ENCODE measurements at regions not wholly inside any gene's neighbourhood (a gene's known extent, or its start where the extent isn't known, plus 50 kb on each side); places are given as distances from the start of the nearest gene placed in this dataset.
"Not testable (repeated sequence)": the region's sequence is repeated elsewhere in the genome, so short reads cannot be mapped to it uniquely, and the experiment has no call there.

- DNase-seq, result no peak
These were observed 332.2 kb upstream of the KIF2B start for GRCh38 chr17:53490447-53490968.

GRCh38 chr17:53483704-53484103 lies 339.0 kb upstream of the KIF2B start:
- DNase-seq, result no peak

- DNase-seq, result no peak
These were observed 347.7 kb upstream of the KIF2B start for GRCh38 chr17:53475002-53475401.

- no peak for DNase-seq
These were observed 350.1 kb upstream of the KIF2B start for GRCh38 chr17:53472586-53472985.

GRCh38 chr17:53471514-53471913 lies 351.2 kb upstream of the KIF2B start:
- DNase-seq, result no peak

GRCh38 chr17:53470626-53471025 lies 352.1 kb upstream of the KIF2B start:
- no peak for DNase-seq

GRCh38 chr17:53466733-53467132 lies 356.0 kb upstream of the KIF2B start:
- no peak for DNase-seq

- DNase-seq, result not testable (repeated sequence)
These were observed 358.3 kb upstream of the KIF2B start for GRCh38 chr17:53464396-53464795.

- DNase-seq, result no peak
These were observed 359.4 kb upstream of the KIF2B start for GRCh38 chr17:53463363-53463762.

GRCh38 chr17:53462393-53462811 lies 360.3 kb upstream of the KIF2B start:
- DNase-seq, result no peak

- DNase-seq, result not testable (repeated sequence)
These were observed 366.8 kb upstream of the KIF2B start for GRCh38 chr17:53455943-53456342.

- no peak for DNase-seq
These were observed 368.4 kb upstream of the KIF2B start for GRCh38 chr17:53454337-53454736.

GRCh38 chr17:53449324-53449723 lies 373.4 kb upstream of the KIF2B start:
- no peak for DNase-seq

GRCh38 chr17:53428913-53429312 lies 393.8 kb upstream of the KIF2B start:
- no peak for DNase-seq

- DNase-seq, result no peak
These were observed 396.2 kb upstream of the KIF2B start for GRCh38 chr17:53426505-53426904.

- no peak for DNase-seq
These were observed 402.6 kb upstream of the KIF2B start for GRCh38 chr17:53420035-53420641.

GRCh38 chr17:53409588-53409987 lies 413.1 kb upstream of the KIF2B start:
- DNase-seq, result no peak

- DNase-seq, result no peak
These were observed 415.8 kb upstream of the KIF2B start for GRCh38 chr17:53406907-53407306.

- no peak for DNase-seq
These were observed 431.5 kb upstream of the KIF2B start for GRCh38 chr17:53391197-53391596.

- DNase-seq, result peak; percentile 3
These were observed 432.2 kb upstream of the KIF2B start for GRCh38 chr17:53390575-53390974.

- DNase-seq, result no peak
These were observed 435.0 kb upstream of the KIF2B start for GRCh38 chr17:53387745-53388144.

- DNase-seq, result no peak
These were observed 468.8 kb upstream of the KIF2B start for GRCh38 chr17:53353919-53354351.

- DNase-seq, result no peak
These were observed 477.9 kb upstream of the KIF2B start for GRCh38 chr17:53344778-53345177.

GRCh38 chr17:53336281-53336680 lies 486.4 kb upstream of the KIF2B start:
- no peak for DNase-seq

Measured in left kidney (tissue), 1 donor.